Endothelial cell of hepatic sinusoid (primary cell): ENCODE measurements at regions not wholly inside any gene's neighbourhood (a gene's known extent, or its start where the extent isn't known, plus 50 kb on each side); places are given as distances from the start of the nearest gene placed in this dataset.
"Not testable (repeated sequence)": the region's sequence is repeated elsewhere in the genome, so short reads cannot be mapped to it uniquely, and the experiment has no call there.

ENCODE experiments used
- in situ Hi-C: cut with HindIII; loops from 2 replicates; pipeline ENCODE4 v1.10.0; 2017; ENCODE audit warnings: low sequenced_read_pairs

- in situ Hi-C loops = no loop called here
Observed at GRCh38 chr22:48071828-48072227, 1309.4 kb downstream of the TBC1D22A start.

GRCh38 chr22:48071305-48071704 lies 1308.9 kb downstream of the TBC1D22A start:
- in situ Hi-C loops = no loop called here

GRCh38 chr22:48070760-48071159 lies 1308.3 kb downstream of the TBC1D22A start:
- in situ Hi-C loops = no loop called here

- in situ Hi-C loops = no loop called here
Observed at GRCh38 chr22:48070083-48070482, 1307.6 kb downstream of the TBC1D22A start.

- in situ Hi-C loops = no loop called here
Observed at GRCh38 chr22:48069256-48069655, 1306.8 kb downstream of the TBC1D22A start.

- in situ Hi-C loops = no loop called here
Observed at GRCh38 chr22:48068323-48068885, 1306.0 kb downstream of the TBC1D22A start.

GRCh38 chr22:48065892-48066291 lies 1303.4 kb downstream of the TBC1D22A start:
- in situ Hi-C loops = no loop called here

GRCh38 chr22:48061726-48062125 lies 1299.3 kb downstream of the TBC1D22A start:
- in situ Hi-C loops = no loop called here

GRCh38 chr22:48060266-48060665 lies 1297.8 kb downstream of the TBC1D22A start:
- in situ Hi-C loops = no loop called here

- in situ Hi-C loops = not testable (repeated sequence)
Observed at GRCh38 chr22:48059521-48059920, 1297.1 kb downstream of the TBC1D22A start.

GRCh38 chr22:48057116-48057835 lies 1294.8 kb downstream of the TBC1D22A start:
- in situ Hi-C loops = no loop called here

GRCh38 chr22:48055827-48056226 lies 1293.4 kb downstream of the TBC1D22A start:
- in situ Hi-C loops = no loop called here

GRCh38 chr22:48055185-48055584 lies 1292.7 kb downstream of the TBC1D22A start:
- in situ Hi-C loops = no loop called here

- in situ Hi-C loops = no loop called here
Observed at GRCh38 chr22:48054596-48054995, 1292.1 kb downstream of the TBC1D22A start.

- in situ Hi-C loops = no loop called here
Observed at GRCh38 chr22:48053973-48054372, 1291.5 kb downstream of the TBC1D22A start.

- in situ Hi-C loops = no loop called here
Observed at GRCh38 chr22:48053486-48053885, 1291.0 kb downstream of the TBC1D22A start.

GRCh38 chr22:48052621-48052890 lies 1290.1 kb downstream of the TBC1D22A start:
- in situ Hi-C loops = no loop called here

- in situ Hi-C loops = no loop called here
Observed at GRCh38 chr22:48051796-48052620, 1289.6 kb downstream of the TBC1D22A start.

GRCh38 chr22:48050836-48051235 lies 1288.4 kb downstream of the TBC1D22A start:
- in situ Hi-C loops = no loop called here

- in situ Hi-C loops = no loop called here
Observed at GRCh38 chr22:48049116-48049515, 1286.7 kb downstream of the TBC1D22A start.

- in situ Hi-C loops = no loop called here
Observed at GRCh38 chr22:48047722-48048500, 1285.5 kb downstream of the TBC1D22A start.
